ENCODE measurements at regions not wholly inside any gene's neighbourhood (a gene's known extent, or its start where the extent isn't known, plus 50 kb on each side); places are given as distances from the start of the nearest gene placed in this dataset.
"Not testable (repeated sequence)": the region's sequence is repeated elsewhere in the genome, so short reads cannot be mapped to it uniquely, and the experiment has no call there.

DNA sequence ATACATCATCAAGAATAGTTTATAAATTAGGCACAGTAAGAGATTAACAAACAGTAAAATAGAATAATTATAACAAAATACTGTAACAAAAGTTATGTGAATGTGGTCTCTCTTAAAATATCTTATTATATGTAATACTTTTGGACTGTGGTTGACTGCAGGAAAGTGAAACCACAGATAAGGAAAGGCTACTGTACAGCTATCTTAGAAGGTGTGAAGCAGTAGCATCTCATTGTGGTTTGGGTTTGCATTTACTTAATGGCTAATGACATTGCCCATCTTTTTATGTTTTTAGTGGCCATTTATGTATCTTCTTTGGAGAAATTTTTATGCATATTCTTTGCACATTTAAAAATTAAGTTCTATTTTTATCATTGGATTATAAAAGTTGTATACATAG, 296.4 kb upstream of the MAGI2 start:
- Histone ChIP-seq H3F3A (ENCODE audit: insufficient read depth) (no peaks in the 10 kb centered on the region), H4K20me1 (ENCODE audit: insufficient read depth) (no peaks in the 10 kb centered on the region), H3K79me2 (ENCODE audit: insufficient read depth) (no peaks in the 10 kb centered on the region), H2AFZ (no peak overlapping the region; the same call in 1 of the 2 replicates), H3K9ac (no peak overlapping the region), H3K4me3 (no peak overlapping the region), H3K36me3 (ENCODE audit: low read depth) (no peaks in the 10 kb centered on the region), H3K27ac (no peak overlapping the region), H3K4me1 (ENCODE audit: insufficient read depth) (no peaks in the 10 kb centered on the region), H3K27me3 (replicated peaks; ENCODE audit: insufficient read depth) (no peaks in the 10 kb centered on the region), H3K4me2 (ENCODE audit: unreplicated experiment) (no peak overlapping the region), H3K9me3 (ENCODE audit: low read depth) (no peaks in the 10 kb centered on the region), H3K9me2 (ENCODE audit: insufficient read depth) (no peaks in the 10 kb centered on the region)
- TF ChIP-seq EZH2 (IDR thresholded peaks at IDR 0.05; ENCODE audit: insufficient read depth, poor library complexity, severe bottlenecking) (no peak), EZH2phosphoT487 (IDR thresholded peaks at IDR 0.05; ENCODE audit: insufficient read depth, low read depth) (no peak)
- no peak for DNase-seq
- in situ Hi-C loops (cut with MboI) = no loop called here

DNA sequence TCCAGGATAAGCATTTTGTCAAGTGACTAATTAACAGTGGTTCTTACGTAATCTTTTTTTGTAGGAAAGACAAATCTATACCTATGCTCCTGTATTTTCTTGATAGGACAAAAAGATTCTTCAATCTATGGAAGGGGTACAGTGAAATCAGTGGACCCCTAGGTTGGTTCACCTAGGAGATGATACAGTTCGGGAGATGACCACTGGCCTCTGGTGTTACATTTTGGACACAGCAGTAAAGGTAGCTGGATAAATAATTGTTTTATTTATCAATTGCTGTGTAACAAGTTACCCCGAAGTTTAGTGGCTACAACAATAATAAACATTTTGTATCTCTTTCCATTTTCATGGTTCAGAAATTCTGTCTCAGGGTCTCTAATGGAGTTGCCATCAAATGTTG, 288.2 kb upstream of the MAGI2 start:
- DNase-seq = peak; percentile 18
- Histone ChIP-seq H3K79me2 (ENCODE audit: insufficient read depth) (no peaks in the 10 kb centered on the region), H3K9me2 (ENCODE audit: insufficient read depth) (no peaks in the 10 kb centered on the region), H3F3A (ENCODE audit: insufficient read depth) (no peaks in the 10 kb centered on the region), H3K4me3 (no peak overlapping the region), H3K4me1 (ENCODE audit: insufficient read depth) (no peaks in the 10 kb centered on the region), H3K4me2 (ENCODE audit: unreplicated experiment) (no peak overlapping the region), H3K27me3 (replicated peaks; ENCODE audit: insufficient read depth) (no peaks in the 10 kb centered on the region), H3K9ac (no peak overlapping the region), H3K27ac (no peak overlapping the region), H3K9me3 (ENCODE audit: low read depth) (no peaks in the 10 kb centered on the region), H3K36me3 (ENCODE audit: low read depth) (no peaks in the 10 kb centered on the region), H2AFZ (no peak overlapping the region), H4K20me1 (ENCODE audit: insufficient read depth) (no peaks in the 10 kb centered on the region)
- no peak for TF ChIP-seq EZH2phosphoT487 (IDR thresholded peaks at IDR 0.05; ENCODE audit: insufficient read depth, low read depth)
- no peak for TF ChIP-seq EZH2 (IDR thresholded peaks at IDR 0.05; ENCODE audit: insufficient read depth, poor library complexity, severe bottlenecking)
- 45 to 48% methylated on average over 3 of the region's 3 CpGs for WGBS, 2 experiments (ENCODE audit: low coverage in 1 of 2, low lambda C conversion rate in 2 of 2, missing lambda C conversion rate in 2 of 2)
- in situ Hi-C loops (cut with MboI) = no loop called here

DNA sequence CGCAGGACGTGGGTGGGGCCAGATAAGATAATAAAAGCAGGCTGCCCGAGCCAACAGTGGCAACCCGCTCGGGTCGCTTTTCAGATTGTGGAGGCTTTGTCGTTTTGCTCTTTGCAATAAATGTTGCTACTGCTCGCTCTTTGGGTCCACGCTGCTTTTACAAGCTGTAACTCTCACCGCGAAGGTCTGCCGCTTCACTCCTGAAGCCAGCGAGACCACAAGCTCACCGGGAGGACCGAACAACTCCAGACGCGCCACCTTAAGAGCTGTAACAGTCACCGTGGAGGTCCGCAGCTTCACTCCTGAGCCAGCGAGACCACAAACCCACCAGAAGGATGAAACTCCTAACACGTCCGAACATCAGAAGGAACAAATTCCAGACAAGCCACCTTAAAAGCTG, 286.6 kb upstream of the MAGI2 start:
- no peaks in the 10 kb centered on the region for H3F3A ChIP-seq (ENCODE audit: insufficient read depth)
- no peaks in the 10 kb centered on the region for H4K20me1 ChIP-seq (ENCODE audit: insufficient read depth)
- no peaks in the 10 kb centered on the region for H3K9me2 ChIP-seq (ENCODE audit: insufficient read depth)
- no peak for DNase-seq
- no peak overlapping the region for H3K4me3 ChIP-seq
- no peaks in the 10 kb centered on the region for H3K36me3 ChIP-seq (ENCODE audit: low read depth)
- TF ChIP-seq EZH2phosphoT487 (IDR thresholded peaks at IDR 0.05; ENCODE audit: insufficient read depth, low read depth) (no peak), EZH2 (IDR thresholded peaks at IDR 0.05; ENCODE audit: insufficient read depth, poor library complexity, severe bottlenecking) (no peak)
- H3K9me3 ChIP-seq (ENCODE audit: low read depth) = no peaks in the 10 kb centered on the region
- in situ Hi-C loops (cut with MboI) = no loop called here
- H3K79me2 ChIP-seq (ENCODE audit: insufficient read depth) = no peaks in the 10 kb centered on the region
- no peak overlapping the region for H3K27ac ChIP-seq
- H3K4me1 ChIP-seq (ENCODE audit: insufficient read depth) = no peaks in the 10 kb centered on the region
- no peak overlapping the region for H3K4me2 ChIP-seq (ENCODE audit: unreplicated experiment)
- H3K9ac ChIP-seq = no peak overlapping the region
- no peak overlapping the region for H2AFZ ChIP-seq
- H3K27me3 ChIP-seq (replicated peaks; ENCODE audit: insufficient read depth) = no peaks in the 10 kb centered on the region
- WGBS, 2 experiments (ENCODE audit: low coverage in 1 of 2, low lambda C conversion rate in 2 of 2, missing lambda C conversion rate in 2 of 2) = 92 to 94% methylated on average over 22 of the region's 22 CpGs

DNA sequence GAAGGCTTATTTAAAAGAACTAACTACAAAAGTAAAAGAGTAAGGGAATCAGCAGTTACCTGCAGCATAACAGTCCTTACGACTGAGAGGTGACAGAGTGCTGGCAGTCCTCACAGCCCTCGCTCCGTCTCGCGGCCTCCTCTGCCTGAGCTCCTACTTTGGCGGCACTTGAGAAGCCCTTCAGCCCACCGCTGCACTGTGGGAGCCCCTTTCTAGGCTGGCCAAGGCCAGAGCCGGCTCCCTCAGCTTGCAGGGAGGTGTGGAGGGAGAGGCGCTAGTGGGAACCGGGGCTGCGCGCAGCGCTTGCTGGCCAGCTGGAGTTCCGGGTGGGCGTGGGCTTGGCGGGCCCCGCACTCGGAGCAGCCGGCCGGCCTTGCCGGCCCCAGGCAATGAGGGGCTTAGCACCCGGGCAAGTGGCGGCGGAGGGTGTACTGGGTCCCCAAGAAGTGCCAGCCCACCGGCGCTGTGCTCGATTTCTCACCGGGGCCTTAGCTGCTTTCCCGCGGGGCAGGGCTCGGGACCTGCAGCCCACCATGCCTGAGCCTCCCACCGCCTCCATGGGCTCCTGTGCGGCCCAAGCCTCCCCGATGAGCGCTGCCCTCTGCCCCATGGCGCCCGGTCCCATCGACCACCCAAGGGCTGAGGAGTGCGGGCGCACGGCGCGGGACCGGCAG, 285.7 kb upstream of the MAGI2 start:
- H3K79me2 ChIP-seq (ENCODE audit: insufficient read depth); H2AFZ ChIP-seq; H4K20me1 ChIP-seq (ENCODE audit: insufficient read depth); H3K4me2 ChIP-seq (ENCODE audit: unreplicated experiment); H3K4me3 ChIP-seq; H3K36me3 ChIP-seq (ENCODE audit: low read depth); in situ Hi-C loops (cut with MboI); H3F3A ChIP-seq (ENCODE audit: insufficient read depth); H3K27me3 ChIP-seq (replicated peaks; ENCODE audit: insufficient read depth); H3K9ac ChIP-seq; H3K27ac ChIP-seq; H3K4me1 ChIP-seq (ENCODE audit: insufficient read depth); DNase-seq; H3K9me2 ChIP-seq (ENCODE audit: insufficient read depth); H3K9me3 ChIP-seq (ENCODE audit: low read depth): not testable (repeated sequence)
- 96 to 98% methylated on average over 25 to 38 of the region's 44 CpGs for WGBS, 2 experiments (ENCODE audit: low coverage in 1 of 2, low lambda C conversion rate in 2 of 2, missing lambda C conversion rate in 2 of 2)

DNA sequence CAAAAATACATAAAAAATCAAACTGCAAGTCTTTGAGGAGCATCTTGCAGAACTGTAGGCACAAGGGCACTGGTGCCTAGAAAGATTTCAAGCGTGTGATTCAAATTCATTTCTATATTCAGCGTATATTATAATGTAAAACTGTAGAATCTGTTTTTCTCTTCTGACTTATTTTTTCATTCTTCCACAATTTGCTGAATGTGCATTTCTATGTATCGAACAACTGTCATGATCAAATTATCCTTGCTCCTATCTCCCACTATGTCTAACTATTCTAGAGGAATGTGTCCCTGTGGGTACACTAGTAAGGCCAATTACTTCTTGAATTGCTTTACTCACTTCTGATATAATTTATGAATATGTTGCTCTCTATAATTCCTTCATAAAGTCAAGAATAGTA, 283.0 kb upstream of the MAGI2 start:
- no peaks in the 10 kb centered on the region for H3K79me2 ChIP-seq (ENCODE audit: insufficient read depth)
- H3K4me2 ChIP-seq (ENCODE audit: unreplicated experiment) = no peak overlapping the region
- no peak overlapping the region for H3K9ac ChIP-seq
- TF ChIP-seq EZH2phosphoT487 (IDR thresholded peaks at IDR 0.05; ENCODE audit: insufficient read depth, low read depth) = no peak
- peaks cover 7% of the 10 kb centered on the region for H3K9me3 ChIP-seq (ENCODE audit: low read depth)
- H3F3A ChIP-seq (ENCODE audit: insufficient read depth) = no peaks in the 10 kb centered on the region
- H3K4me3 ChIP-seq = no peak overlapping the region
- 74 to 77% methylated on average over 3 of the region's 3 CpGs for WGBS, 2 experiments (ENCODE audit: low coverage in 1 of 2, low lambda C conversion rate in 2 of 2, missing lambda C conversion rate in 2 of 2)
- no peaks in the 10 kb centered on the region for H4K20me1 ChIP-seq (ENCODE audit: insufficient read depth)
- no peaks in the 10 kb centered on the region for H3K9me2 ChIP-seq (ENCODE audit: insufficient read depth)
- DNase-seq = no peak
- no peaks in the 10 kb centered on the region for H3K36me3 ChIP-seq (ENCODE audit: low read depth)
- no peak overlapping the region for H2AFZ ChIP-seq
- no peak overlapping the region for H3K27ac ChIP-seq
- in situ Hi-C loops (cut with MboI) = no loop called here
- H3K4me1 ChIP-seq (ENCODE audit: insufficient read depth) = no peaks in the 10 kb centered on the region
- H3K27me3 ChIP-seq (replicated peaks; ENCODE audit: insufficient read depth) = no peaks in the 10 kb centered on the region

Data from GM23248 (cell line).